HT-29 (cell line): ENCODE measurements at regions not wholly inside any gene's neighbourhood (a gene's known extent, or its start where the extent isn't known, plus 50 kb on each side); places are given as distances from the start of the nearest gene placed in this dataset.

Experiments
- DNase-seq: peaks from one replicate; pipeline ENCODE4 v3.0.0-alpha.2; 2015; ENCODE audit warnings: low spot score

- no peak for DNase-seq
Measured at GRCh38 chr2:164178835-164179465, 442.3 kb downstream of the GRB14 start.

- DNase-seq: no peak
Measured at GRCh38 chr2:164164602-164165001, 428.8 kb upstream of the FIGN start.

- DNase-seq: no peak
Measured at GRCh38 chr2:164155558-164155957, 419.8 kb upstream of the FIGN start.

GRCh38 chr2:164151522-164151921 lies 415.7 kb upstream of the FIGN start:
- DNase-seq: no peak

- DNase-seq: no peak
Measured at GRCh38 chr2:164150604-164151003, 414.8 kb upstream of the FIGN start.

- no peak for DNase-seq
Measured at GRCh38 chr2:164146441-164146840, 410.6 kb upstream of the FIGN start.

- no peak for DNase-seq
Measured at GRCh38 chr2:164145093-164145987, 409.5 kb upstream of the FIGN start.

GRCh38 chr2:164143183-164143930 lies 407.5 kb upstream of the FIGN start:
- DNase-seq: no peak

GRCh38 chr2:164142755-164143154 lies 406.9 kb upstream of the FIGN start:
- no peak for DNase-seq

GRCh38 chr2:164141271-164141670 lies 405.5 kb upstream of the FIGN start:
- no peak for DNase-seq

- no peak for DNase-seq
Measured at GRCh38 chr2:164138750-164139149, 402.9 kb upstream of the FIGN start.

- no peak for DNase-seq
Measured at GRCh38 chr2:164134336-164134735, 398.5 kb upstream of the FIGN start.

GRCh38 chr2:164127971-164128527 lies 392.2 kb upstream of the FIGN start:
- DNase-seq: no peak

- no peak for DNase-seq
Measured at GRCh38 chr2:164126960-164127660, 391.3 kb upstream of the FIGN start.

GRCh38 chr2:164115806-164116205 lies 380.0 kb upstream of the FIGN start:
- DNase-seq: no peak

GRCh38 chr2:164114937-164115336 lies 379.1 kb upstream of the FIGN start:
- DNase-seq: no peak

- no peak for DNase-seq
Measured at GRCh38 chr2:164112105-164112504, 376.3 kb upstream of the FIGN start.

- DNase-seq: no peak
Measured at GRCh38 chr2:164110515-164110914, 374.7 kb upstream of the FIGN start.

- DNase-seq: no peak
Measured at GRCh38 chr2:164109006-164109405, 373.2 kb upstream of the FIGN start.

GRCh38 chr2:164103271-164103670 lies 367.5 kb upstream of the FIGN start:
- DNase-seq: no peak

GRCh38 chr2:164102366-164102765 lies 366.6 kb upstream of the FIGN start:
- DNase-seq: no peak
